PC-9 (cell line): ENCODE measurements at regions not wholly inside any gene's neighbourhood (a gene's known extent, or its start where the extent isn't known, plus 50 kb on each side); places are given as distances from the start of the nearest gene placed in this dataset.

Source experiments
- BruUV-seq: library from RNA; stranded (reverse); fragments of 400-500 nt; replicated peaks from 2 replicates; lab custom pipeline; 2021; lab: Mats Ljungman, UMichigan
- CTCF ChIA-PET: fragments of 300-600 bp; sonication (Branson Sonifier 250); formaldehyde crosslinking; loops from one replicate; lab custom pipeline; 2022; ENCODE audit warnings: antibody characterized with exemption; lab: Charles Lee
- POLR2A ChIA-PET: fragments of 300-600 bp; sonication (Branson Sonifier 250); formaldehyde crosslinking; loops from one replicate; lab custom pipeline; 2022; ENCODE audit warnings: antibody characterized with exemption; ENCODE audit not compliant: unreplicated experiment; lab: Charles Lee
- DNase-seq, 2 experiments: peaks; one replicate each; pipeline versions ENCODE4 v3.0.0 to v3.0.0-alpha.2; 2015 to 2022; ENCODE audit warnings: mixed read lengths in 1 of 2
- H2AFZ ChIP-seq: fragments of 200-600 bp; sonication (generic); 2 replicates; pipeline ENCODE4 v1.8.1; 2017; ENCODE audit warnings: antibody characterized with exemption
- H3F3A ChIP-seq: fragments of 200-600 bp; sonication (generic); 2 replicates; pipeline ENCODE4 v1.8.1; 2017; ENCODE audit warnings: antibody characterized with exemption, mild to moderate bottlenecking, low read depth; ENCODE audit not compliant: insufficient read depth
- H3K27ac ChIP-seq: fragments of 200-600 bp; sonication (generic); 2 replicates; pipeline ENCODE4 v1.6.1; 2016; ENCODE audit warnings: mixed run types
- H3K27me3 ChIP-seq: fragments of 200-600 bp; sonication (generic); 2 replicates; pipeline ENCODE4 v1.6.1; 2016; ENCODE audit warnings: low read depth, mixed run types; ENCODE audit not compliant: insufficient read depth
- H3K36me3 ChIP-seq: fragments of 200-600 bp; sonication (generic); 2 replicates; pipeline ENCODE4 v1.6.1; 2016; ENCODE audit warnings: low read depth, mixed run types
- H3K4me1 ChIP-seq: fragments of 200-600 bp; sonication (generic); replicated peaks from 2 replicates; pipeline ENCODE4 v1.6.1; 2016; ENCODE audit warnings: mixed run types; ENCODE audit not compliant: insufficient read depth
- H3K4me2 ChIP-seq: fragments of 200-600 bp; sonication (generic); 2 replicates; pipeline ENCODE4 v1.6.1; 2017; ENCODE audit warnings: mixed run types
- H3K4me3 ChIP-seq: fragments of 200-600 bp; sonication (generic); 2 replicates; pipeline ENCODE4 v1.6.1; 2016; ENCODE audit warnings: mixed run types
- H3K79me2 ChIP-seq: fragments of 200-600 bp; sonication (generic); 2 replicates; pipeline ENCODE4 v1.6.1; 2017; ENCODE audit warnings: low read depth, mixed run types
- H3K9me2 ChIP-seq: fragments of 200-600 bp; sonication (generic); 2 replicates; pipeline ENCODE4 v1.8.1; 2017; ENCODE audit warnings: mild to moderate bottlenecking; ENCODE audit not compliant: insufficient read depth
- H3K9me3 ChIP-seq: fragments of 200-600 bp; sonication (generic); 2 replicates; pipeline ENCODE4 v1.8.1; 2016; ENCODE audit warnings: low read depth; ENCODE audit not compliant: insufficient read depth
- H4K20me1 ChIP-seq: fragments of 200-600 bp; sonication (generic); 2 replicates; pipeline ENCODE4 v1.8.1; 2017; ENCODE audit not compliant: insufficient read depth
- CTCF ChIP-seq: fragments of 200-600 bp; sonication (generic); conservative IDR thresholded peaks from 2 replicates; pipeline ENCODE4 v1.6.1; 2017; ENCODE audit warnings: mixed run types, antibody characterized with exemption, mild to moderate bottlenecking, moderate library complexity
- EZH2 ChIP-seq: fragments of 200-600 bp; sonication (generic); IDR thresholded peaks from 2 replicates; pipeline ENCODE4 v1.8.0; 2017; ENCODE audit warnings: antibody characterized with exemption, low read depth
- intact Hi-C: fragments of 100-400 bp; cut with micrococcal nuclease; formaldehyde crosslinking; loops from one replicate; pipeline ENCODE4 v1.10.0; 2022; ENCODE audit not compliant: unreplicated experiment

DNA sequence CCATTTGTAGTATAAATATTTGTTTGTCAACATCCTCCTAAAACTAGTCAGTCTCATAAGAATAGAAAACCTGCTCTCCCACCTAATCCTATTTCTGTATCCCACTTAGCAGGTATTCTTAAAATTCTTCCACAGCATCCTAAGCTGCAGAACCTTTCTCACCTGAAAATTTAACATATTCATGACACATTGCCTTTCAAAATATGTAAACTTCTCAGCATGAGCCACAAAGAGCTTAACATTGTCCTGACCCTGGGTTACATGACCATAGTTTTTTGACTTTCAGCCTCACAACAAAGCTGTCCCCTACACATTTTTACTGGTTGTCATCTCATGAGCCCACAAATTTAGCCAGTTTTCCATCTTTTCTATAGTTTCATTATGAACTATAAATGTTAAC lies 712.1 kb downstream of the LTN1 start:
- Histone ChIP-seq H3K4me1 (no peaks in the 10 kb centered on the region), H4K20me1 (no peaks in the 10 kb centered on the region), H3K9me2 (no peaks in the 10 kb centered on the region), H3K36me3 (no peaks in the 10 kb centered on the region), H3K4me3 (no peak overlapping the region), H3K9me3 (no peaks in the 10 kb centered on the region; the same call in 1 of the 2 replicates), H3K27ac (no peak overlapping the region), H2AFZ (no peak overlapping the region), H3K27me3 (no peaks in the 10 kb centered on the region), H3K4me2 (no peak overlapping the region), H3K79me2 (no peaks in the 10 kb centered on the region), H3F3A (no peaks in the 10 kb centered on the region)
- no peak for DNase-seq
- no peak for TF ChIP-seq CTCF
- no peak for TF ChIP-seq EZH2
- intact Hi-C loops = no loop called here
- ChIA-PET CTCF (no interaction called here), POLR2A (no interaction called here)
- BruUV-seq = no TSS peak

- Histone ChIP-seq H3K4me2 (no peak overlapping the region), H4K20me1 (no peaks in the 10 kb centered on the region), H3K9me2 (no peaks in the 10 kb centered on the region), H3K4me1 (no peaks in the 10 kb centered on the region), H3K9me3 (no peaks in the 10 kb centered on the region), H2AFZ (no peak overlapping the region), H3K4me3 (no peak overlapping the region), H3F3A (no peaks in the 10 kb centered on the region), H3K36me3 (no peaks in the 10 kb centered on the region), H3K79me2 (no peaks in the 10 kb centered on the region), H3K27me3 (no peaks in the 10 kb centered on the region), H3K27ac (no peak overlapping the region)
- intact Hi-C loops = no loop called here
- no peak for TF ChIP-seq CTCF
- no peak for TF ChIP-seq EZH2
- POLR2A ChIA-PET = no interaction called here
- no TSS peak for BruUV-seq
- CTCF ChIA-PET = no interaction called here
- DNase-seq = no peak
Observed at GRCh38 chr21:28277324-28277723, 715.4 kb downstream of the LTN1 start.

DNA sequence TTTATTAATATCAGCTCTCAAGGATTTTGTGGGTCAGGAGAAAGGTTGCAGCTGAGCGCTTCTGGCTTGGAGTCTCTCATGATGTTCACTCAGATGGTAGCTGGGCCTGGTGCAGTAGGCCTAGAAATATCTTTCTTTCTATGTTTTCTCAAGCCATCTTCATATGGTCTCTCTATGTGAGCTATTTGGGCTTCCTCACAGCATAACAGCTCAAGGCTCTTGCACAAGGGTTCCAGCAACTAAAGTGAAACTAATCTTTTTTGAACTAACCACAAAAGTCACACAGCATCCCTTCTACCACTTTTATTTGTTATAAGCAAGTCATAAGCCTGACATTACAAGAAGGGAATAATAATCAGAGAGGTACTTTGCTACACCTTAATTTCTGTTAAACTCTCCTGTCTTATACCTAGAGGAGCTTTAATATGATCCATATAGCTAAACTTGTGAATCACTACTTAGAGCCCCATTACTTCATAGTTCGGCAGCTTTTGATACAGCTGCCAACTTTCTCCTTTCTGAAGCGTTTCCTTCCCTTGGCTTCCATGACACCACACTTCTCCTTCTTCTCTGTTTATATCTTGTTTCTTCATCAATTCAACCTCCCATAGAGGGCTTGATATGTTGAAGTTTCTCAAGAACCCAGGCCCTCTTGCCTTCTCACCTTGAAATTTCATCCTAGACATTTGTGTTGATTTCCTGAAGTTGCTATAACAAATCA lies 720.2 kb downstream of the LTN1 start:
- ChIA-PET POLR2A (interaction anchor here (0.7 kb wide), 1 partner anchor 61 kb away, joined by 6 read pairs; no protein-coding TSS in a partner anchor), CTCF (no interaction called here)
- no peaks in the 10 kb centered on the region for H3K9me2 ChIP-seq
- TF ChIP-seq CTCF = no peak
- TF ChIP-seq EZH2 = no peak
- no peaks in the 10 kb centered on the region for H3K4me1 ChIP-seq
- H3K27ac ChIP-seq = no peak overlapping the region
- H3K27me3 ChIP-seq = no peaks in the 10 kb centered on the region
- H3K4me2 ChIP-seq = no peak overlapping the region
- no peaks in the 10 kb centered on the region for H3F3A ChIP-seq
- BruUV-seq = no TSS peak
- H3K79me2 ChIP-seq = no peaks in the 10 kb centered on the region
- H4K20me1 ChIP-seq = no peaks in the 10 kb centered on the region
- no peak for DNase-seq
- H2AFZ ChIP-seq = no peak overlapping the region
- intact Hi-C loops = no loop called here
- no peaks in the 10 kb centered on the region for H3K9me3 ChIP-seq
- H3K36me3 ChIP-seq = no peaks in the 10 kb centered on the region
- no peak overlapping the region for H3K4me3 ChIP-seq
